Activated CD4-positive, alpha-beta memory T cell treated with anti-CD3 and anti-CD28 coated beads for 36 hours (primary cell): ENCODE measurements at regions not wholly inside any gene's neighbourhood (a gene's known extent, or its start where the extent isn't known, plus 50 kb on each side); places are given as distances from the start of the nearest gene placed in this dataset.

Source experiments
- CTCF ChIA-PET: fragments of 350-600 bp; sonication (Branson Sonifier 250); formaldehyde crosslinking; loops from one replicate; lab custom pipeline; 2021; ENCODE audit warnings: antibody characterized with exemption, inconsistent platforms; lab: Charles Lee
- POLR2A ChIA-PET: fragments of 350-600 bp; sonication (Branson Sonifier 250); formaldehyde crosslinking; loops from one replicate; lab custom pipeline; 2021; ENCODE audit warnings: antibody characterized with exemption; lab: Charles Lee
- DNase-seq: peaks from one replicate; pipeline ENCODE4 v3.0.0-alpha.2; 2020
- H3K27ac Mint-ChIP-seq: one replicate; pipeline ENCODE4 v1.8.0; 2021; ENCODE audit warnings: mixed read lengths
- H3K27me3 Mint-ChIP-seq: one replicate; pipeline ENCODE4 v1.8.0; 2021; ENCODE audit warnings: mixed read lengths
- H3K36me3 Mint-ChIP-seq: one replicate; pipeline ENCODE4 v1.8.0; 2021; ENCODE audit warnings: mixed read lengths
- H3K4me1 Mint-ChIP-seq: one replicate; pipeline ENCODE4 v1.8.0; 2021; ENCODE audit warnings: low read depth, mixed read lengths
- H3K4me3 Mint-ChIP-seq: one replicate; pipeline ENCODE4 v1.8.0; 2021; ENCODE audit warnings: mild to moderate bottlenecking, mixed read lengths
- H3K9me3 Mint-ChIP-seq: one replicate; pipeline ENCODE4 v1.8.0; 2021; ENCODE audit warnings: mixed read lengths
- intact Hi-C: fragments of 100-400 bp; cut with micrococcal nuclease; formaldehyde crosslinking; loops from one replicate; pipeline ENCODE4 v1.15.1; 2023

GRCh38 chr10:108204528-108205305 lies 1040.2 kb upstream of the SORCS1 start:
- Mint-ChIP-seq H3K9me3 (peaks cover 22% of the 10 kb centered on the region), H3K36me3 (no peaks in the 10 kb centered on the region), H3K4me3 (no peak overlapping the region), H3K27me3 (no peaks in the 10 kb centered on the region), H3K27ac (no peak overlapping the region), H3K4me1 (no peaks in the 10 kb centered on the region)
- no peak for DNase-seq
- POLR2A ChIA-PET: no interaction called here
- intact Hi-C loops: no loop called here
- CTCF ChIA-PET: interaction anchor here (0.7 kb wide), 1 partner anchor 1503 kb away, joined by 4 read pairs; no protein-coding TSS in a partner anchor

GRCh38 chr10:108203905-108204527 lies 1039.5 kb upstream of the SORCS1 start:
- H3K4me3 Mint-ChIP-seq: no peak overlapping the region
- no peak overlapping the region for H3K27ac Mint-ChIP-seq
- POLR2A ChIA-PET: no interaction called here
- no peaks in the 10 kb centered on the region for H3K27me3 Mint-ChIP-seq
- intact Hi-C loops: no loop called here
- no peaks in the 10 kb centered on the region for H3K36me3 Mint-ChIP-seq
- no peaks in the 10 kb centered on the region for H3K4me1 Mint-ChIP-seq
- peaks cover 22% of the 10 kb centered on the region for H3K9me3 Mint-ChIP-seq
- CTCF ChIA-PET: interaction anchor here (0.7 kb wide), 1 partner anchor 1502 kb away, joined by 4 read pairs; no protein-coding TSS in a partner anchor
- no peak for DNase-seq

GRCh38 chr10:108187408-108188012 lies 1023.0 kb upstream of the SORCS1 start:
- DNase-seq: no peak
- ChIA-PET POLR2A (no interaction called here), CTCF (no interaction called here)
- Mint-ChIP-seq H3K27ac (no peak overlapping the region), H3K4me3 (no peak overlapping the region), H3K9me3 (peaks cover 33% of the 10 kb centered on the region), H3K36me3 (no peaks in the 10 kb centered on the region), H3K27me3 (no peaks in the 10 kb centered on the region), H3K4me1 (no peaks in the 10 kb centered on the region)
- intact Hi-C loops: no loop called here

GRCh38 chr10:108184114-108184513 lies 1019.6 kb upstream of the SORCS1 start:
- H3K27me3 Mint-ChIP-seq: no peaks in the 10 kb centered on the region
- ChIA-PET CTCF (no interaction called here), POLR2A (no interaction called here)
- no peak overlapping the region for H3K27ac Mint-ChIP-seq
- H3K36me3 Mint-ChIP-seq: no peaks in the 10 kb centered on the region
- H3K9me3 Mint-ChIP-seq: peaks cover 31% of the 10 kb centered on the region
- intact Hi-C loops: no loop called here
- H3K4me3 Mint-ChIP-seq: no peak overlapping the region
- no peak for DNase-seq
- no peaks in the 10 kb centered on the region for H3K4me1 Mint-ChIP-seq

- intact Hi-C loops: no loop called here
- Mint-ChIP-seq H3K4me1 (no peaks in the 10 kb centered on the region), H3K36me3 (no peaks in the 10 kb centered on the region), H3K27ac (no peak overlapping the region), H3K4me3 (no peak overlapping the region), H3K27me3 (no peaks in the 10 kb centered on the region), H3K9me3 (peaks cover 21% of the 10 kb centered on the region)
- ChIA-PET POLR2A (no interaction called here), CTCF (no interaction called here)
- DNase-seq: no peak
Measured at GRCh38 chr10:108180878-108181277, 1016.4 kb upstream of the SORCS1 start.

- POLR2A ChIA-PET: no interaction called here
- CTCF ChIA-PET: no interaction called here
- H3K4me1 Mint-ChIP-seq: no peaks in the 10 kb centered on the region
- H3K27ac Mint-ChIP-seq: no peak overlapping the region
- H3K36me3 Mint-ChIP-seq: no peaks in the 10 kb centered on the region
- H3K4me3 Mint-ChIP-seq: no peak overlapping the region
- no peak for DNase-seq
- intact Hi-C loops: no loop called here
- no peaks in the 10 kb centered on the region for H3K27me3 Mint-ChIP-seq
- H3K9me3 Mint-ChIP-seq: peaks cover 17% of the 10 kb centered on the region
Measured at GRCh38 chr10:108169846-108170245, 1005.3 kb upstream of the SORCS1 start.

- no peaks in the 10 kb centered on the region for H3K36me3 Mint-ChIP-seq
- no peaks in the 10 kb centered on the region for H3K27me3 Mint-ChIP-seq
- POLR2A ChIA-PET: no interaction called here
- CTCF ChIA-PET: interaction anchor here (0.6 kb wide), 1 partner anchor 1545 kb away, joined by 3 read pairs; no protein-coding TSS in a partner anchor
- H3K27ac Mint-ChIP-seq: no peak overlapping the region
- intact Hi-C loops: no loop called here
- H3K4me3 Mint-ChIP-seq: no peak overlapping the region
- peaks cover 17% of the 10 kb centered on the region for H3K9me3 Mint-ChIP-seq
- no peak for DNase-seq
- no peaks in the 10 kb centered on the region for H3K4me1 Mint-ChIP-seq
Measured at GRCh38 chr10:108167766-108168165, 1003.3 kb upstream of the SORCS1 start.

GRCh38 chr10:108166401-108166800 lies 1001.9 kb upstream of the SORCS1 start:
- H3K4me3 Mint-ChIP-seq: no peak overlapping the region
- H3K36me3 Mint-ChIP-seq: no peaks in the 10 kb centered on the region
- intact Hi-C loops: no loop called here
- H3K9me3 Mint-ChIP-seq: peaks cover 17% of the 10 kb centered on the region
- ChIA-PET CTCF (no interaction called here), POLR2A (no interaction called here)
- H3K4me1 Mint-ChIP-seq: no peaks in the 10 kb centered on the region
- H3K27me3 Mint-ChIP-seq: no peaks in the 10 kb centered on the region
- H3K27ac Mint-ChIP-seq: no peak overlapping the region
- no peak for DNase-seq

GRCh38 chr10:108147346-108147745 lies 982.8 kb upstream of the SORCS1 start:
- H3K4me1 Mint-ChIP-seq: no peaks in the 10 kb centered on the region
- intact Hi-C loops: no loop called here
- no peak overlapping the region for H3K4me3 Mint-ChIP-seq
- POLR2A ChIA-PET: no interaction called here
- no peak for DNase-seq
- CTCF ChIA-PET: no interaction called here
- H3K27ac Mint-ChIP-seq: no peak overlapping the region
- H3K27me3 Mint-ChIP-seq: no peaks in the 10 kb centered on the region
- H3K9me3 Mint-ChIP-seq: peaks cover 37% of the 10 kb centered on the region
- peaks cover 3% of the 10 kb centered on the region for H3K36me3 Mint-ChIP-seq

GRCh38 chr10:108141064-108141463 lies 976.6 kb upstream of the SORCS1 start:
- ChIA-PET CTCF (no interaction called here), POLR2A (no interaction called here)
- Mint-ChIP-seq H3K27me3 (no peaks in the 10 kb centered on the region), H3K27ac (no peak overlapping the region), H3K36me3 (no peaks in the 10 kb centered on the region), H3K9me3 (peaks cover 16% of the 10 kb centered on the region), H3K4me3 (no peak overlapping the region), H3K4me1 (no peaks in the 10 kb centered on the region)
- intact Hi-C loops: loop anchor here (5.0 kb wide), 1 partner anchor 251 kb away; no protein-coding TSS in a partner anchor
- DNase-seq: no peak

GRCh38 chr10:108132303-108132702 lies 967.8 kb upstream of the SORCS1 start:
- ChIA-PET POLR2A (no interaction called here), CTCF (no interaction called here)
- no peak for DNase-seq
- no peak overlapping the region for H3K27ac Mint-ChIP-seq
- no peaks in the 10 kb centered on the region for H3K4me1 Mint-ChIP-seq
- H3K4me3 Mint-ChIP-seq: no peak overlapping the region
- H3K9me3 Mint-ChIP-seq: peaks cover 13% of the 10 kb centered on the region
- intact Hi-C loops: no loop called here
- no peaks in the 10 kb centered on the region for H3K27me3 Mint-ChIP-seq
- no peaks in the 10 kb centered on the region for H3K36me3 Mint-ChIP-seq

GRCh38 chr10:108130575-108130974 lies 966.1 kb upstream of the SORCS1 start:
- Mint-ChIP-seq H3K4me3 (no peak overlapping the region), H3K27ac (no peak overlapping the region), H3K9me3 (peaks cover 9% of the 10 kb centered on the region), H3K27me3 (no peaks in the 10 kb centered on the region), H3K4me1 (no peaks in the 10 kb centered on the region), H3K36me3 (no peaks in the 10 kb centered on the region)
- CTCF ChIA-PET: no interaction called here
- DNase-seq: no peak
- POLR2A ChIA-PET: no interaction called here
- intact Hi-C loops: no loop called here
